ENCODE measurements at regions not wholly inside any gene's neighbourhood (a gene's known extent, or its start where the extent isn't known, plus 50 kb on each side); places are given as distances from the start of the nearest gene placed in this dataset.

DNA sequence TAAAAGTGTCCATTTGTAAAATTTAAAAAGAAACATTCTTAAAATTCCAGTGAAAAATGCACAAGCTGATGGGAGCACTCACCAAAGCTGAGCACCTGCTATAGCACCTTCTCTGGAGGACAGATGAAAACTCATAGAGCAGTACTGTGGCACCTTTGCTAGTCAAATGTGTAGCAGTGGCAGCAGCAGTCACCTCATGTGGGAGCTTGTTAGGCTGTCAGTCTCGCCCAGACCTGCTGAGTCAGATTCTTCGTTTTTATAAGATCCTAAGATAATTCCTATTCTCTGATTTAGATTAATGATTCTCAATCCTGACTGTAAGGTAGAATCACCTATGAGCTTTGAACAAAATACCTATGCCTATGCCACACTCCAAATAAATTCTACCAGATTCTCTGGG, 325.8 kb downstream of the RPL10L start:
- H3K4me1 ChIP-seq, result no peaks in the 10 kb centered on the region
- no peaks in the 10 kb centered on the region for H3K36me3 ChIP-seq
- no peak for ATAC-seq
- no peak overlapping the region for H3K4me3 ChIP-seq
- H3K27me3 ChIP-seq, result no peaks in the 10 kb centered on the region
- no peak overlapping the region for H3K27ac ChIP-seq
- H3K9me3 ChIP-seq, result no peaks in the 10 kb centered on the region
- TF ChIP-seq POLR2A (IDR thresholded peaks at IDR 0.05) (no peak), POLR2AphosphoS5 (IDR thresholded peaks at IDR 0.05) (no peak), EP300 (IDR thresholded peaks at IDR 0.05) (no peak)
- TF ChIP-seq, protein P1, sequence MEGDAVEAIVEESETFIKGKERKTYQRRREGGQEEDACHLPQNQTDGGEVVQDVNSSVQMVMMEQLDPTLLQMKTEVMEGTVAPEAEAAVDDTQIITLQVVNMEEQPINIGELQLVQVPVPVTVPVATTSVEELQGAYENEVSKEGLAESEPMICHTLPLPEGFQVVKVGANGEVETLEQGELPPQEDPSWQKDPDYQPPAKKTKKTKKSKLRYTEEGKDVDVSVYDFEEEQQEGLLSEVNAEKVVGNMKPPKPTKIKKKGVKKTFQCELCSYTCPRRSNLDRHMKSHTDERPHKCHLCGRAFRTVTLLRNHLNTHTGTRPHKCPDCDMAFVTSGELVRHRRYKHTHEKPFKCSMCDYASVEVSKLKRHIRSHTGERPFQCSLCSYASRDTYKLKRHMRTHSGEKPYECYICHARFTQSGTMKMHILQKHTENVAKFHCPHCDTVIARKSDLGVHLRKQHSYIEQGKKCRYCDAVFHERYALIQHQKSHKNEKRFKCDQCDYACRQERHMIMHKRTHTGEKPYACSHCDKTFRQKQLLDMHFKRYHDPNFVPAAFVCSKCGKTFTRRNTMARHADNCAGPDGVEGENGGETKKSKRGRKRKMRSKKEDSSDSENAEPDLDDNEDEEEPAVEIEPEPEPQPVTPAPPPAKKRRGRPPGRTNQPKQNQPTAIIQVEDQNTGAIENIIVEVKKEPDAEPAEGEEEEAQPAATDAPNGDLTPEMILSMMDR (IDR thresholded peaks at IDR 0.05), result no peak
- WGBS, 2 donors (ENCODE audit: low coverage in 1 of 2), result 86 to 93% methylated on average over 2 of the region's 2 CpGs

DNA sequence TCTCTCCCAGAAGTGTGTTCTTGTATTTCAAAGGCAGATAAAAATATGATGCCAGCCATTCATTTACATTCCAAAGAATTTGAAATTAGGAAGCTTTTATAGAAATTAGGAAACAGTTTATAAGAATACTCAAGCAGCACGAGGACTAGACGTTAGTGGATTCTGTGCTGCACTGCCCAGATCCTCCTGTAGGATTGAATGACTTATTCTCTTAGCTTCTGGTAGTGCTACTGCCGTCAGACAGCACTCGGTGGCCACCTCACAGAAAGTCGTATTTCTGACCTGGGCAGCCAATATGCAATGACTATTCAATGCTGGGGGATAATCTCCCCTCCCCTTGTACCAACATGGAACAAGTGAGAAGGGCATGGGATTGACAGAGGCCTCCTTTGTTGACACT, 326.4 kb downstream of the RPL10L start:
- ATAC-seq, result no peak
- Histone ChIP-seq H3K4me1 (no peaks in the 10 kb centered on the region), H3K4me3 (no peak overlapping the region), H3K36me3 (no peaks in the 10 kb centered on the region), H3K9me3 (no peaks in the 10 kb centered on the region), H3K27ac (no peak overlapping the region), H3K27me3 (no peaks in the 10 kb centered on the region)
- TF ChIP-seq, protein P1 (IDR thresholded peaks at IDR 0.05), result no peak
- no peak for TF ChIP-seq POLR2A (IDR thresholded peaks at IDR 0.05)
- no peak for TF ChIP-seq EP300 (IDR thresholded peaks at IDR 0.05)
- no peak for TF ChIP-seq POLR2AphosphoS5 (IDR thresholded peaks at IDR 0.05)
- 75 to 93% methylated on average over 2 to 5 of the region's 5 CpGs for WGBS, 2 donors (ENCODE audit: low coverage in 1 of 2)

DNA sequence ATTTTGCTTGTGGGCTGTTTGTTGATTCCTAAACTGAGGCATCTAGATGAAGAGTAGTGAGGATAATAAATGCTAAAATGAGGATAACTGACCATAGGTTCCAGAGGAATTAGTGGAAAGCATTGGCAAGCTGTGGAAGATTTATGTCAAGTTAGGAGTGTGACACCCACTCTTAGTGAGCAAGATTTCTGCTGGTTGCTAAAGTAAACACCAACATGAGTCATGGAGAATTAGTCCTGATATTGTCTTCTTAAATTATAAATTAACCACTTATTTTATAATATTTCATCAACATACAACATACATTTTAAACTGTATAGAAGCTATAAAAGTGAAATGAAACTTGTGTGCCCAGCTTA, 328.2 kb downstream of the RPL10L start:
- no peak for ATAC-seq
- Histone ChIP-seq H3K27me3 (no peaks in the 10 kb centered on the region), H3K4me1 (no peaks in the 10 kb centered on the region), H3K9me3 (no peaks in the 10 kb centered on the region), H3K36me3 (no peaks in the 10 kb centered on the region), H3K4me3 (no peak overlapping the region), H3K27ac (no peak overlapping the region)
- TF ChIP-seq POLR2A (IDR thresholded peaks at IDR 0.05), result no peak

DNA sequence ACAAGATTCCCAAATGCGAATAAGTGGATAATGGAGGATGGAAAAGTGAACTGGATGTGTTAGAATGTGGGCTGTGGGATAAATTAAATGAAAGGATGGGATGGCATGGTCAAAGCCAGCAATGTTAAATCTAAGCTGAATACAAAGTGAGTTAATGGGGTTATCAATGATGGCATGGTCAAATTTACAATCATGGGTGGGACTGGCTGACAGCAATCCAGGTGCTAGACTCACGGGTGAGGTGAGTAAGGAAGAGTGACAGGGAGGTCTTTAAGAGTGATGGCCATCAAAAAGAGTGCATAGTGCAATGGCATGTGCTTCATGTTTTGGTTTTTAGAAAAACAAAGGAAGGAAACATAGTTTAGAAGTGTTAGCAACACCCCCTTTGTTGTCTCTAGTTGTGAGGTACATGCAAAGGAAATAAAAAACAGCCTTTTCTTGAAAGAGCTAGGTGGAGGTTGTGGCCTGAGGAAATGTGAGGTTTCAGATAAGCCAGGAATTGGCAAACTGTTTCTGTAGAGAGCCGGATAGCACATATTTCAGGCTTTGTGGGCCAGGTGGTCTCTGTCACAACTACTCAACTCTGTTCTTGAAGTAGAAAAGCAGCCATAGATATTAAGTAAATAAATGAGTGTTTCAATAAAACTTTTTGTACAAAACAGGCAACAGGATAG, 328.7 kb downstream of the RPL10L start:
- Histone ChIP-seq H3K4me1 (no peaks in the 10 kb centered on the region), H3K27ac (no peak overlapping the region), H3K36me3 (no peaks in the 10 kb centered on the region), H3K4me3 (no peak overlapping the region), H3K9me3 (no peaks in the 10 kb centered on the region), H3K27me3 (no peaks in the 10 kb centered on the region)
- 37 to 50% methylated on average over 3 of the region's 3 CpGs for WGBS, 2 donors (ENCODE audit: low coverage in 1 of 2)
- TF ChIP-seq POLR2A (IDR thresholded peaks at IDR 0.05), result no peak
- no peak for TF ChIP-seq EP300 (IDR thresholded peaks at IDR 0.05)
- TF ChIP-seq, protein P1 (IDR thresholded peaks at IDR 0.05), result no peak
- TF ChIP-seq POLR2AphosphoS5 (IDR thresholded peaks at IDR 0.05), result no peak
- ATAC-seq, result no peak

DNA sequence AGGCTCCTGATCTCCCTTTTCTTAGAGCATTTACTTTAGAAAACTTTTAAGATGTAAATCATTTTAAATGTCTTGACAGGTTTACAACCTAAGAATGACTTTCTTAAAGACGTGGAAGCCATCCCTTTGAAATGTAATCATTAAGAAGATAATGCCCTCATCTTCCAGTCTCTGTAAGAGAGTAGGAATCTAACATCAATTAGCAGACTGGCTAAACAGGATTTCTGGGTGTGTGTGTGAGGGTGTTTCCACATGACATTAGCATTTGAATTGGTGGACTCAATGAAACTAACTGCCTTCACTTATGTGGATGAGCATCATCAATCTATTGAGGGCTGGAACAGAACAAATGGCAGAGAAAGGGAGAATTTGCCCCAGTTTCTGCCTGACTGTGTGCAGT, 329.5 kb downstream of the RPL10L start:
- no peaks in the 10 kb centered on the region for H3K9me3 ChIP-seq
- H3K36me3 ChIP-seq, result no peaks in the 10 kb centered on the region
- TF ChIP-seq, protein P1 (IDR thresholded peaks at IDR 0.05), result no peak
- TF ChIP-seq POLR2AphosphoS5 (IDR thresholded peaks at IDR 0.05), result no peak
- no peak for TF ChIP-seq EP300 (IDR thresholded peaks at IDR 0.05)
- TF ChIP-seq POLR2A (IDR thresholded peaks at IDR 0.05), result no peak
- WGBS, 2 donors (ENCODE audit: low coverage in 1 of 2), result 18 to 46% methylated on average over 1 of the region's 1 CpG
- no peak overlapping the region for H3K4me3 ChIP-seq
- no peaks in the 10 kb centered on the region for H3K4me1 ChIP-seq
- no peak overlapping the region for H3K27ac ChIP-seq
- no peaks in the 10 kb centered on the region for H3K27me3 ChIP-seq
- ATAC-seq, result no peak
